Peyer's patch (tissue), 4 donors: ENCODE measurements at regions not wholly inside any gene's neighbourhood (a gene's known extent, or its start where the extent isn't known, plus 50 kb on each side); places are given as distances from the start of the nearest gene placed in this dataset.
"Not testable (repeated sequence)": the region's sequence is repeated elsewhere in the genome, so short reads cannot be mapped to it uniquely, and the experiment has no call there.

Experiments used
- POLR2A ChIP-seq, 2 donors: fragments of 450-650 bp; IDR thresholded peaks; one replicate each; pipeline ENCODE4 v1.5.1; 2017; ENCODE audit warnings: antibody characterized with exemption in 2 of 2, mild to moderate bottlenecking in 2 of 2, moderate library complexity in 2 of 2
- TF ChIP-seq, protein P1 (sequence below), 6 experiments: fragments of 450-650 bp in 4 of 6; fragments of 200-600 bp in 2 of 6; sonication (generic) in 1 of 6; IDR thresholded peaks; one replicate each; pipeline ENCODE4 v1.5.1; 2017 to 2019; ENCODE audit warnings: antibody characterized with exemption in 6 of 6, mild to moderate bottlenecking in 3 of 6, moderate library complexity in 1 of 6

DNA sequence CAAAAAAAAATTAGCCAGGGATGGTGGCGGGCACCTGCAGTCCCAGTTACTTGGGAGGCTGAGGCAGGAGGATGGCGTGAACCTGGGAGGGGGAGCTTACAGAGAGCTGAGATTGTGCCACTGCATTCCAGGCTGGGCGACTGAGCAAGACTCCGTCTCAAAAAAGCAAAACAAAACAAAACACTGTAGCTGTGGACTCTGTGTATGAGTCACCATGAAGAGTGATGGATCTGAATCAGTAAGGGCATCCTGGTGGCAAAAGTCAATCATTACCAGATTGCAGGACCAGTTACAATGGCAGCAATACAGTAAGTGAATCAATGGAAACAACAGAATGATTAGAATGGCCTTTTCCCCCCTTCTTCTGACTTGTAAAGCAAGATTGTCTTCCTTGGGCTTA is 113.7 kb upstream of the CCDC180 start:
- TF ChIP-seq, protein P1, sequence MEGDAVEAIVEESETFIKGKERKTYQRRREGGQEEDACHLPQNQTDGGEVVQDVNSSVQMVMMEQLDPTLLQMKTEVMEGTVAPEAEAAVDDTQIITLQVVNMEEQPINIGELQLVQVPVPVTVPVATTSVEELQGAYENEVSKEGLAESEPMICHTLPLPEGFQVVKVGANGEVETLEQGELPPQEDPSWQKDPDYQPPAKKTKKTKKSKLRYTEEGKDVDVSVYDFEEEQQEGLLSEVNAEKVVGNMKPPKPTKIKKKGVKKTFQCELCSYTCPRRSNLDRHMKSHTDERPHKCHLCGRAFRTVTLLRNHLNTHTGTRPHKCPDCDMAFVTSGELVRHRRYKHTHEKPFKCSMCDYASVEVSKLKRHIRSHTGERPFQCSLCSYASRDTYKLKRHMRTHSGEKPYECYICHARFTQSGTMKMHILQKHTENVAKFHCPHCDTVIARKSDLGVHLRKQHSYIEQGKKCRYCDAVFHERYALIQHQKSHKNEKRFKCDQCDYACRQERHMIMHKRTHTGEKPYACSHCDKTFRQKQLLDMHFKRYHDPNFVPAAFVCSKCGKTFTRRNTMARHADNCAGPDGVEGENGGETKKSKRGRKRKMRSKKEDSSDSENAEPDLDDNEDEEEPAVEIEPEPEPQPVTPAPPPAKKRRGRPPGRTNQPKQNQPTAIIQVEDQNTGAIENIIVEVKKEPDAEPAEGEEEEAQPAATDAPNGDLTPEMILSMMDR (IDR thresholded peaks at IDR 0.05) = not testable (repeated sequence)
- TF ChIP-seq POLR2A (IDR thresholded peaks at IDR 0.05) = not testable (repeated sequence)
